ACC112 (cell line): ENCODE measurements at regions not wholly inside any gene's neighbourhood (a gene's known extent, or its start where the extent isn't known, plus 50 kb on each side); places are given as distances from the start of the nearest gene placed in this dataset.
A peak's percentile ranks its signal among the peaks of the same experiment; 100 is the strongest.

Experiments
- H2AFZ ChIP-seq: fragments of 200-600 bp; sonication (generic); one replicate; pipeline ENCODE4 v1.6.0; 2017; ENCODE audit warnings: antibody characterized with exemption, low read length; ENCODE audit not compliant: unreplicated experiment
- H3K27ac ChIP-seq: fragments of 200-600 bp; sonication (generic); 2 replicates; pipeline ENCODE4 v1.5.1; 2014; ENCODE audit warnings: low read depth, mild to moderate bottlenecking, antibody characterized with exemption, low read length, moderate library complexity
- H3K27me3 ChIP-seq: fragments of 200-600 bp; sonication (generic); 2 replicates; pipeline ENCODE4 v1.6.1; 2014; ENCODE audit warnings: mild to moderate bottlenecking, antibody characterized with exemption, low read length, moderate library complexity, mixed read lengths; ENCODE audit not compliant: insufficient read depth
- H3K36me3 ChIP-seq: fragments of 200-600 bp; sonication (generic); 2 replicates; pipeline ENCODE4 v1.6.1; 2016; ENCODE audit warnings: mild to moderate bottlenecking, antibody characterized with exemption, low read length, moderate library complexity, mixed read lengths; ENCODE audit not compliant: insufficient read depth
- H3K4me1 ChIP-seq: fragments of 200-600 bp; sonication (generic); one replicate; pipeline ENCODE4 v1.6.1; 2016; ENCODE audit warnings: low read length, mixed read lengths; ENCODE audit not compliant: insufficient read depth, unreplicated experiment, control insufficient read depth
- H3K4me3 ChIP-seq: fragments of 200-600 bp; sonication (generic); 2 replicates; pipeline ENCODE4 v1.5.1; 2014; ENCODE audit warnings: mild to moderate bottlenecking, low read depth, low read length
- H3K79me2 ChIP-seq: fragments of 200-600 bp; sonication (generic); one replicate; pipeline ENCODE4 v1.6.0; 2016; ENCODE audit warnings: low read length; ENCODE audit not compliant: control insufficient read depth, unreplicated experiment, insufficient read depth

DNA sequence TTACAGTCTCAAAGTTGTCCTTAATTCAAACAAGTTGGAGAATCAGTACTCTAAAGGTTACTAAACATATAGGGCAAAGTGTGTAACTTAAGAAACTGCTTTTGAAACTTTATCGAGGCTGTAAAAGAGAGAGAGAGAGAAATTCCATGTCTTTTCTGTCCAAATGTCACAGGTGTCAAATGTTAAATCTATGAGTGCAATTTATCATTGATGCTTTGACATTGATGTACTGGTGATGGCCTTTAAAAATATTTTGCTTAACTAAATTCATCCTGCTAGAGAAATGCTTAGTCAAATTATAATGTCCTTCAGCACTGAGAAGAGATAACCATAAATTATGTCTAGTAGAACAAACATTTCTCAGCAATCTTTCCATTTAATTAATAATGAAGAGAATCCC, 1602.1 kb upstream of the TMEFF2 start:
- Histone ChIP-seq H3K36me3 (no peaks in the 10 kb centered on the region), H2AFZ (no peak overlapping the region), H3K4me1 (peaks cover 14% of the 10 kb centered on the region), H3K4me3 (no peak overlapping the region), H3K79me2 (no peaks in the 10 kb centered on the region), H3K27me3 (no peaks in the 10 kb centered on the region), H3K27ac (no peak overlapping the region)

DNA sequence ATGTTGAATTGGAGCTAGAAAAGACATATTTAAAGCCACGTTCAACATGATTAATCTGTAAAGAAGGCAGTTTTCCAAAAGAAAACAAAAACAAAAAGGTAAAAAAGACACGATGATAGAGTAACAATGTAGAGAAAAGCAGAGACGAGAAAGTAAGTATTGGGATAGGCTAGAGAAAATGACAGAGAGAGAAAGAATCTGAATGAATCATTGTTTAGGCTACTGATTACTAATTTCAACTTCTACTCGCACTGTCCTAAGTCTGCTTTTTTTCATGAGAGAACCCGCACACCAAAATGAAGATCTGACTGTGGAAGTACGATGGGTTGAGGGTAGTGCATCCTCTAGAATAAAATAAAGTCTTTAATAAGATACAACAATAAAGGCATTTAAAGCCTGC, 1599.2 kb upstream of the TMEFF2 start:
- Histone ChIP-seq H2AFZ (peak overlapping the region; percentile 90), H3K27me3 (no peaks in the 10 kb centered on the region), H3K4me3 (peak overlapping the region; percentile 41; the same call in 1 of the 2 replicates), H3K36me3 (no peaks in the 10 kb centered on the region), H3K4me1 (peaks cover 14% of the 10 kb centered on the region), H3K79me2 (no peaks in the 10 kb centered on the region), H3K27ac (peak overlapping the region; percentile 66)

GRCh38 chr2:193783681-193784080, 1588.9 kb upstream of the TMEFF2 start:
- Histone ChIP-seq H3K79me2 (no peaks in the 10 kb centered on the region), H3K4me1 (peaks cover 18% of the 10 kb centered on the region), H3K27me3 (no peaks in the 10 kb centered on the region), H3K36me3 (no peaks in the 10 kb centered on the region), H2AFZ (peak overlapping the region; percentile 34), H3K27ac (no peak overlapping the region), H3K4me3 (no peak overlapping the region)

DNA sequence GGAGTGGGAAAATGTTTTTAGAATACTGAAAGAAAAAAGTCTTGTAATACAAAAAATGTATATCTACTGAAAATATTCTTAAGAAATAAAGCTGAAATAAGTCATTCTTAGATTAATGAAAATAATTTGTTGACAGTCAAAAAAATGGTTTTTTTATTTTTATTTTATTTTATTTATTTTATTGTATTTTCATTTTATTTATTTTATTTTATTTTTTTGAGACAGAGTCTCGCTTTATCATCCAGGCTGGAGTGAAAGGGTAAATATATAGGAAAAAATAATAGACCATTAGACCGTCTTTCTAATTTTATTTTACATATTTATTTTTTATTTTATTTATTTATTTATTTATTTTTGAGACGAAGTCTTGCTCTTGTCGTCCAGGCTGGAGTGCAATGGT, 1583.6 kb upstream of the TMEFF2 start:
- peaks cover 10% of the 10 kb centered on the region for H3K4me1 ChIP-seq
- no peak overlapping the region for H2AFZ ChIP-seq

GRCh38 chr2:193776988-193777387, 1582.3 kb upstream of the TMEFF2 start:
- Histone ChIP-seq H3K4me3 (no peak overlapping the region), H3K79me2 (no peaks in the 10 kb centered on the region), H3K4me1 (peaks cover 2% of the 10 kb centered on the region), H2AFZ (peak overlapping the region; percentile 69), H3K27me3 (no peaks in the 10 kb centered on the region), H3K36me3 (no peaks in the 10 kb centered on the region), H3K27ac (no peak overlapping the region)

More for the DNA sequence above, 1583.6 kb upstream of the TMEFF2 start:
- H3K79me2 ChIP-seq: no peaks in the 10 kb centered on the region
- no peaks in the 10 kb centered on the region for H3K27me3 ChIP-seq
- no peak overlapping the region for H3K27ac ChIP-seq
- H3K36me3 ChIP-seq: no peaks in the 10 kb centered on the region
- H3K4me3 ChIP-seq: no peak overlapping the region

DNA sequence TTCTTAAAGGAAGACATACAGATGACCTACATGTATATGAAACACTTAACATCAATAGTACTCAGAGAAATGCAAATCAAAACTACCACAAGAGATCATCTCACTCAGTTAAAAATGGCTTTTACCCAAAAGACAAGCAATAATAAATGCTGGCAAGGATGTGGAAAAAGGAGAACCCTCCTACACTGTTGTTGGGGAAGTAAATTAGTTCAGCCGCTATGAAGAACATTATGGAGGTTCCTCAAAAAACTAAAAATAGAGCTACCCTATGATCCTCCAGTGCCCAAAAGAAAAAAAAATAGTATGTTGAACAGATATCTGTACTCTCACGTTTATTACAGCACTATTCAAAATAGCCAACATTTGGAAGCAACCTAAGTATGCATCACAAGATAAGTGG, 1579.4 kb upstream of the TMEFF2 start:
- H3K79me2 ChIP-seq: no peaks in the 10 kb centered on the region
- no peaks in the 10 kb centered on the region for H3K27me3 ChIP-seq
- no peak overlapping the region for H2AFZ ChIP-seq
- H3K4me3 ChIP-seq: no peak overlapping the region
- no peak overlapping the region for H3K27ac ChIP-seq
- H3K36me3 ChIP-seq: no peaks in the 10 kb centered on the region
- H3K4me1 ChIP-seq: no peaks in the 10 kb centered on the region

- no peaks in the 10 kb centered on the region for H3K36me3 ChIP-seq
- no peaks in the 10 kb centered on the region for H3K27me3 ChIP-seq
- H2AFZ ChIP-seq: no peak overlapping the region
- no peak overlapping the region for H3K27ac ChIP-seq
- no peaks in the 10 kb centered on the region for H3K4me1 ChIP-seq
- H3K4me3 ChIP-seq: no peak overlapping the region
- no peaks in the 10 kb centered on the region for H3K79me2 ChIP-seq
These were observed 1556.6 kb upstream of the TMEFF2 start for GRCh38 chr2:193751299-193751698.

DNA sequence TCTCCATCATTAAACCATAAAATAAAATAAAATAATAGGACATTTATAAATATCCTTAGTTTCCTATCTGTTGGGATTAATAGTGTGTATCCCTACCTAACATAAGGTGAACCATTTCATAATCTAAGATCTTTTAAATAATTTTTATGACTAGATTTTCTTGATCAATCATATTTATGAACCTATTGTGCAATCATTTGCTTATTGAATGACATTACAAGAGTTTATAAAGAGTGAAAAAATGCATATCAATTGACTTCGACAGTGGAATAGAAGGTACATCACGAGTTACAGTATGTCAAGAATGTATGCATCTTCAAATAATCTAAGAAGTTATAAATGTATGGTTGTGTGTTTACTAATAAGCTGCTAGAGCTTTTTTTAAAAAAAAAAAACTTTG, 1554.8 kb upstream of the TMEFF2 start:
- Histone ChIP-seq H3K27ac (no peak overlapping the region), H3K79me2 (no peaks in the 10 kb centered on the region), H3K4me3 (no peak overlapping the region), H3K4me1 (no peaks in the 10 kb centered on the region), H3K36me3 (no peaks in the 10 kb centered on the region), H3K27me3 (no peaks in the 10 kb centered on the region), H2AFZ (no peak overlapping the region)

DNA sequence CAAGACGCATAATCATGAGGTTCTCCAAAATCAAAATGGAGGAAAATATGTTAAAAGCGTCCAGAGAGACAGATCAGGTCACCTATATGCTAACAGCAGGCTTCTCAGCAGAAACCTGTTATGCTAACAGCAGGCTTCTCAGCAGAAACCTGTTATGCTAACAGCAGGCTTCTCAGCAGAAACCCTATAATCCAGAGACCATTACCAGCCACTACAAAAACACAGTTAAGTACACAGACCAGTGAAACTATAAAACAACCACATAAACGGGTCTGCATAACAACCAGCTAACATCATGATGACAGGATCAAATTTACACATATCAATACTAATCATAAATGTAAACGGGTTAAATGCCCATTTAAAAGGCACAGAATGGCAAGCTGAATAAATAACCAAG, 1548.4 kb upstream of the TMEFF2 start:
- Histone ChIP-seq H3K79me2 (no peaks in the 10 kb centered on the region), H3K27ac (no peak overlapping the region), H3K27me3 (no peaks in the 10 kb centered on the region), H3K36me3 (no peaks in the 10 kb centered on the region), H2AFZ (no peak overlapping the region), H3K4me1 (no peaks in the 10 kb centered on the region), H3K4me3 (no peak overlapping the region)

DNA sequence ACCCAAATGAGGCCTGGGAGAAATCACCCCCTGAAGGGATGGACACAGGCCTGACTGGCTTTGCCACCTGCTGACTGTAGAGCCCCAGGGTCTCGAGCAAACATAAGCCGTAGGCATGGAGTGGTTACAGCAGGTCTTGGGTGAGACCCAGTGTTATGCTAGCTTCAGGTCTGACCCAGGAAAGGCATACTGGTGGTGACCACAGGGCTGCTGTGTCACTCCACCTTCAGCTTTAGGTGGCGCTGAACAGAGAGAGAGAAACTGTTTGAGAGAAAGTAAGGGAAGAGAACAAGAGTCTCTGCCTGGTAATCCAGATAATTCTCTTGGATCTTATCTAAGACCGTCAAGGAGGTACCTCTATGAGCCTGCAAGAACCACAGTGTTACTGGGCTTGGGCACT, 1544.2 kb upstream of the TMEFF2 start:
- no peaks in the 10 kb centered on the region for H3K27me3 ChIP-seq
- no peak overlapping the region for H3K4me3 ChIP-seq
- H3K79me2 ChIP-seq: no peaks in the 10 kb centered on the region
- H2AFZ ChIP-seq: no peak overlapping the region
- no peak overlapping the region for H3K27ac ChIP-seq
- H3K36me3 ChIP-seq: no peaks in the 10 kb centered on the region
- H3K4me1 ChIP-seq: no peaks in the 10 kb centered on the region

GRCh38 chr2:193712912-193713311, 1518.2 kb upstream of the TMEFF2 start:
- no peaks in the 10 kb centered on the region for H3K36me3 ChIP-seq
- H3K4me1 ChIP-seq: no peaks in the 10 kb centered on the region
- no peak overlapping the region for H3K4me3 ChIP-seq
- H2AFZ ChIP-seq: no peak overlapping the region
- H3K79me2 ChIP-seq: no peaks in the 10 kb centered on the region
- no peak overlapping the region for H3K27ac ChIP-seq
- H3K27me3 ChIP-seq: no peaks in the 10 kb centered on the region
